PC-9 (cell line): ENCODE measurements at regions not wholly inside any gene's neighbourhood (a gene's known extent, or its start where the extent isn't known, plus 50 kb on each side); places are given as distances from the start of the nearest gene placed in this dataset.

Source experiments
- EZH2 ChIP-seq: fragments of 200-600 bp; sonication (generic); IDR thresholded peaks from 2 replicates; pipeline ENCODE4 v1.8.0; 2017; ENCODE audit warnings: antibody characterized with exemption, low read depth
- TF ChIP-seq, protein P1 (sequence below): fragments of 200-600 bp; sonication (generic); conservative IDR thresholded peaks from 2 replicates; pipeline ENCODE4 v1.6.1; 2017; ENCODE audit warnings: mixed run types, antibody characterized with exemption, mild to moderate bottlenecking, moderate library complexity

DNA sequence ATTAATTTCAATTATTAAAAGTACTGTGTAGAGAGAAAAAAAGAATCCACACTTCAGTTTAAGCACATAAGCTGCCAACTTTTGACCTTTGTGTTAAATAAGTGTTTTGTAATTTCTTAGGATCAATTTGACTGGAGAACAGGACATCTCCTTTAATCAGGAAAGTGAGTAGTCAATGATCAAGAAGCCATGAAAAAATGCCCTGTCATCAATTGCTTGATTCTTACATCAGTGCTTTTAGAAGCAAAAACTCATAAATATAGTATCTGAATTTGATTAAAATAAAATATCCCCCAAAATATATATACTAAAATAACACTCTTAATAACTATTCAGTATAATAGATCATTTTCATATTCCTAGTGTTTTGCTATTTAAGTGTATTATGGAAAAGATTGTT lies 409.0 kb downstream of the TAFA4 start:
- TF ChIP-seq, protein P1, sequence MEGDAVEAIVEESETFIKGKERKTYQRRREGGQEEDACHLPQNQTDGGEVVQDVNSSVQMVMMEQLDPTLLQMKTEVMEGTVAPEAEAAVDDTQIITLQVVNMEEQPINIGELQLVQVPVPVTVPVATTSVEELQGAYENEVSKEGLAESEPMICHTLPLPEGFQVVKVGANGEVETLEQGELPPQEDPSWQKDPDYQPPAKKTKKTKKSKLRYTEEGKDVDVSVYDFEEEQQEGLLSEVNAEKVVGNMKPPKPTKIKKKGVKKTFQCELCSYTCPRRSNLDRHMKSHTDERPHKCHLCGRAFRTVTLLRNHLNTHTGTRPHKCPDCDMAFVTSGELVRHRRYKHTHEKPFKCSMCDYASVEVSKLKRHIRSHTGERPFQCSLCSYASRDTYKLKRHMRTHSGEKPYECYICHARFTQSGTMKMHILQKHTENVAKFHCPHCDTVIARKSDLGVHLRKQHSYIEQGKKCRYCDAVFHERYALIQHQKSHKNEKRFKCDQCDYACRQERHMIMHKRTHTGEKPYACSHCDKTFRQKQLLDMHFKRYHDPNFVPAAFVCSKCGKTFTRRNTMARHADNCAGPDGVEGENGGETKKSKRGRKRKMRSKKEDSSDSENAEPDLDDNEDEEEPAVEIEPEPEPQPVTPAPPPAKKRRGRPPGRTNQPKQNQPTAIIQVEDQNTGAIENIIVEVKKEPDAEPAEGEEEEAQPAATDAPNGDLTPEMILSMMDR = no peak
- TF ChIP-seq EZH2 = no peak
